DND-41 (cell line): ENCODE measurements at regions not wholly inside any gene's neighbourhood (a gene's known extent, or its start where the extent isn't known, plus 50 kb on each side); places are given as distances from the start of the nearest gene placed in this dataset.

Experiments
- ATAC-seq: fragments of 200-7000 bp; cut with Tn5 transposase; 3 replicates; pipeline ENCODE4 v1.9.1; 2021; ENCODE audit warnings: low read depth; ENCODE audit not compliant: insufficient read depth
- DNase-seq: peaks from one replicate; pipeline ENCODE4 v3.0.0-alpha.2; 2020
- H2AFZ ChIP-seq: 2 replicates; pipeline ENCODE4 v1.6.0; 2012; ENCODE audit warnings: low read depth, low read length
- H3K27ac ChIP-seq: 2 replicates; pipeline ENCODE4 v1.5.1; 2012; ENCODE audit warnings: low read length, inconsistent platforms
- H3K27me3 ChIP-seq: fragments of 200-600 bp; sonication (generic); 2 replicates; pipeline ENCODE4 v1.6.0; 2012; ENCODE audit warnings: low read length, mild to moderate bottlenecking, inconsistent platforms; ENCODE audit not compliant: insufficient read depth, poor library complexity
- H3K36me3 ChIP-seq: 2 replicates; pipeline ENCODE4 v1.5.1; 2012; ENCODE audit warnings: low read length, inconsistent platforms; ENCODE audit not compliant: insufficient read depth
- H3K4me1 ChIP-seq: 2 replicates; pipeline ENCODE4 v1.5.1; 2012; ENCODE audit warnings: mild to moderate bottlenecking, low read length; ENCODE audit not compliant: insufficient read depth
- H3K4me2 ChIP-seq: 2 replicates; pipeline ENCODE4 v1.6.0; 2012; ENCODE audit warnings: mild to moderate bottlenecking, moderate library complexity, low read length, inconsistent platforms; ENCODE audit not compliant: insufficient read depth
- H3K4me3 ChIP-seq, 2 experiments: fragments of 200-600 bp in 1 of 2; shearing (Covaris generic) in 1 of 2; 2 replicates each; pipeline ENCODE4 v1.5.1; 2012 to 2016; ENCODE audit warnings: inconsistent platforms in 2 of 2, low read length in 2 of 2, mild to moderate bottlenecking in 2 of 2, low read depth in 1 of 2, moderate library complexity in 1 of 2
- H3K79me2 ChIP-seq: 2 replicates; pipeline ENCODE4 v1.6.0; 2012; ENCODE audit warnings: low read length, inconsistent platforms; ENCODE audit not compliant: insufficient read depth
- H3K9ac ChIP-seq: 2 replicates; pipeline ENCODE4 v1.6.0; 2012; ENCODE audit warnings: low read depth, mild to moderate bottlenecking, inconsistent platforms, low read length, moderate library complexity
- H3K9me3 ChIP-seq: 2 replicates; pipeline ENCODE4 v1.5.1; 2012; ENCODE audit warnings: low read length, moderate library complexity, mild to moderate bottlenecking, inconsistent platforms; ENCODE audit not compliant: insufficient read depth, severe bottlenecking
- H4K20me1 ChIP-seq: 2 replicates; pipeline ENCODE4 v1.6.0; 2012; ENCODE audit warnings: low read length; ENCODE audit not compliant: insufficient read depth
- EZH2 ChIP-seq: IDR thresholded peaks from 3 replicates; pipeline ENCODE4 v1.6.1; 2012; ENCODE audit warnings: borderline replicate concordance, low read depth, mild to moderate bottlenecking, moderate library complexity, low read length, inconsistent platforms; ENCODE audit not compliant: severe bottlenecking
- TF ChIP-seq, protein P1 (sequence below): IDR thresholded peaks from 2 replicates; pipeline ENCODE4 v1.5.1; 2012; ENCODE audit warnings: borderline replicate concordance, low read length, moderate library complexity, mild to moderate bottlenecking; ENCODE audit not compliant: poor library complexity, severe bottlenecking; ENCODE audit errors: extremely low read depth

DNA sequence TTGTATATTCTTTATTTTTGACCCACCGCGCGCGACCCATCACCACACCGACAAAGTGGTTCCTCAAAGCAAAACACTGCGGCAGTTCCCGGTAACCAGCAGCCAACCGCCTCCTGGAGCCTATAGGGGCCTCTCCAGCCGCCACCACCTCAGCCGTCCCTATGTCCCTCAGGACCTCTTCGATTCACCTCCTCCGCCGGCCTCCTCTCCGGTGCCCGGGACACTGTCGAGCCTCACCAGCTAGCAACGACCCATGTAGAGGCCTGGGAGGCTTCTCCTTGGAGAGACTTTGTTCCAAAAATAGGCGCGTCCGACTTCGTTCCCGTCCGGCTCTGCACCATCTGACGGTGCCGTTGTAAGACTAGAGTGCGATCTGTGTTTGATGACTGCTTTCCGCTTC lies 158.8 kb downstream of the HGF start:
- no peaks in the 10 kb centered on the region for H3K27me3 ChIP-seq
- ATAC-seq (no peak), DNase-seq (no peak)
- no peak overlapping the region for H3K9ac ChIP-seq
- no peak overlapping the region for H3K27ac ChIP-seq
- H3K4me3 ChIP-seq = no peak overlapping the region
- no peak overlapping the region for H3K4me2 ChIP-seq
- H2AFZ ChIP-seq = no peak overlapping the region
- H3K79me2 ChIP-seq = no peaks in the 10 kb centered on the region
- no peaks in the 10 kb centered on the region for H3K4me1 ChIP-seq
- no peak for TF ChIP-seq EZH2
- TF ChIP-seq, protein P1, sequence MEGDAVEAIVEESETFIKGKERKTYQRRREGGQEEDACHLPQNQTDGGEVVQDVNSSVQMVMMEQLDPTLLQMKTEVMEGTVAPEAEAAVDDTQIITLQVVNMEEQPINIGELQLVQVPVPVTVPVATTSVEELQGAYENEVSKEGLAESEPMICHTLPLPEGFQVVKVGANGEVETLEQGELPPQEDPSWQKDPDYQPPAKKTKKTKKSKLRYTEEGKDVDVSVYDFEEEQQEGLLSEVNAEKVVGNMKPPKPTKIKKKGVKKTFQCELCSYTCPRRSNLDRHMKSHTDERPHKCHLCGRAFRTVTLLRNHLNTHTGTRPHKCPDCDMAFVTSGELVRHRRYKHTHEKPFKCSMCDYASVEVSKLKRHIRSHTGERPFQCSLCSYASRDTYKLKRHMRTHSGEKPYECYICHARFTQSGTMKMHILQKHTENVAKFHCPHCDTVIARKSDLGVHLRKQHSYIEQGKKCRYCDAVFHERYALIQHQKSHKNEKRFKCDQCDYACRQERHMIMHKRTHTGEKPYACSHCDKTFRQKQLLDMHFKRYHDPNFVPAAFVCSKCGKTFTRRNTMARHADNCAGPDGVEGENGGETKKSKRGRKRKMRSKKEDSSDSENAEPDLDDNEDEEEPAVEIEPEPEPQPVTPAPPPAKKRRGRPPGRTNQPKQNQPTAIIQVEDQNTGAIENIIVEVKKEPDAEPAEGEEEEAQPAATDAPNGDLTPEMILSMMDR = no peak
- H3K9me3 ChIP-seq = no peaks in the 10 kb centered on the region
- H3K36me3 ChIP-seq = no peaks in the 10 kb centered on the region
- no peaks in the 10 kb centered on the region for H4K20me1 ChIP-seq

- Histone ChIP-seq H4K20me1 (no peaks in the 10 kb centered on the region), H3K9ac (no peak overlapping the region), H3K4me3 (no peak overlapping the region), H2AFZ (no peak overlapping the region), H3K9me3 (no peaks in the 10 kb centered on the region), H3K27ac (no peak overlapping the region), H3K36me3 (no peaks in the 10 kb centered on the region), H3K4me2 (no peak overlapping the region), H3K79me2 (no peaks in the 10 kb centered on the region), H3K4me1 (no peaks in the 10 kb centered on the region), H3K27me3 (no peaks in the 10 kb centered on the region)
- TF ChIP-seq EZH2 = no peak
- TF ChIP-seq, protein P1 = no peak
- DNase-seq (no peak), ATAC-seq (no peak)
Observed at GRCh38 chr7:81608748-81609382, 161.0 kb downstream of the HGF start.

DNA sequence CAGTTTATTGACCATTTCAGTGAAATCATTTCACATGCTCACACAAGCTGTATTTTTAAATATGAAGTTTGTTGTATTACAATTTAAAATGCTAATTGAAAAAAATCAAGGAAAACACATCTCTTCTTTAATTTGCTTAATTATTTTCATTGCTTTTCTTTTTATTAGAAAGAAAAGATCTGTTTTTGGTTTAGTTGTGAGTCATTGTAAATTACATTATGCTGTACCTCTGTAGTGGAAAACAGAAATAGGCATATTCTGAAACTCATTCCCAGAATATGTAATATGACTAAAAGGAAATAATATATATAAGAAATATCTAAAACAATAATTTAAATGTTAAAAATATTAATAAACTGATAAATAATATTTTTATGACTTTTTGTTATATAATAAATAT lies 161.9 kb downstream of the HGF start:
- ATAC-seq (no peak), DNase-seq (no peak)
- H3K79me2 ChIP-seq = no peaks in the 10 kb centered on the region
- H3K27ac ChIP-seq = no peak overlapping the region
- no peak overlapping the region for H3K9ac ChIP-seq
- no peak for TF ChIP-seq EZH2
- TF ChIP-seq, protein P1 = no peak
- no peaks in the 10 kb centered on the region for H4K20me1 ChIP-seq
- H3K9me3 ChIP-seq = no peaks in the 10 kb centered on the region
- H3K4me1 ChIP-seq = no peaks in the 10 kb centered on the region
- H3K27me3 ChIP-seq = no peaks in the 10 kb centered on the region
- H3K36me3 ChIP-seq = no peaks in the 10 kb centered on the region
- no peak overlapping the region for H3K4me3 ChIP-seq
- H3K4me2 ChIP-seq = no peak overlapping the region
- no peak overlapping the region for H2AFZ ChIP-seq
